Thyroid gland (tissue), 4 donors: ENCODE measurements at regions not wholly inside any gene's neighbourhood (a gene's known extent, or its start where the extent isn't known, plus 50 kb on each side); places are given as distances from the start of the nearest gene placed in this dataset.

Source experiments
- DNase-seq, 2 donors: peaks; one replicate each; pipeline ENCODE4 v3.0.0-alpha.2; 2019
- H3K27ac ChIP-seq, 3 donors: fragments of 200-600 bp; sonication (generic); 1 replicate in 2 of 3; 2 replicates in 1 of 3; pipeline ENCODE4 v1.5.1; 2016 to 2019; ENCODE audit warnings: mild to moderate bottlenecking in 1 of 3, moderate library complexity in 1 of 3
- H3K27me3 ChIP-seq: fragments of 200-600 bp; sonication (generic); one replicate; pipeline ENCODE4 v1.5.1; 2019
- H3K36me3 ChIP-seq, 2 donors: fragments of 200-600 bp; sonication (generic); one replicate each; pipeline ENCODE4 v1.5.1; 2016 to 2019
- H3K4me1 ChIP-seq, 2 donors: fragments of 200-600 bp; sonication (generic); one replicate each; pipeline ENCODE4 v1.5.1; 2017 to 2019
- H3K4me3 ChIP-seq, 3 donors: fragments of 200-600 bp; sonication (generic); replicated peaks in 1 of 3; 1 replicate in 2 of 3; 2 replicates in 1 of 3; pipeline ENCODE4 v1.5.1; 2016; ENCODE audit warnings: mild to moderate bottlenecking in 1 of 3
- H3K9me3 ChIP-seq: fragments of 200-600 bp; sonication (generic); one replicate; pipeline ENCODE4 v1.5.1; 2017
- CTCF ChIP-seq, 6 experiments: fragments of 200-600 bp in 3 of 6; fragments of 450-650 bp in 3 of 6; sonication (generic) in 3 of 6; IDR thresholded peaks; one replicate each; pipeline ENCODE4 v1.5.1; 2016 to 2019; ENCODE audit warnings: antibody characterized with exemption in 6 of 6, mild to moderate bottlenecking in 2 of 6, inconsistent platforms in 1 of 6, moderate library complexity in 1 of 6
- POLR2A ChIP-seq, 2 donors: fragments of 450-650 bp; IDR thresholded peaks; one replicate each; pipeline ENCODE4 v1.6.1; 2017; ENCODE audit warnings: antibody characterized with exemption in 2 of 2, mild to moderate bottlenecking in 2 of 2, moderate library complexity in 1 of 2
- WGBS, 2 donors: methylation state at CpG; one replicate each; pipeline ENCODE4 v1.1.5; 2017; 5-methylcytosine and 5-hydroxymethylcytosine counted together
- intact Hi-C: fragments of 100-400 bp; cut with DNase I; formaldehyde crosslinking; loops from one replicate; pipeline ENCODE4 v1.15.1; 2023

GRCh38 chr2:42984081-42984480 lies 191.7 kb upstream of the HAAO start:
- no peaks in the 10 kb centered on the region for H3K36me3 ChIP-seq
- H3K27me3 ChIP-seq, result no peaks in the 10 kb centered on the region
- TF ChIP-seq POLR2A (IDR thresholded peaks at IDR 0.05), result no peak
- no peak for TF ChIP-seq CTCF (IDR thresholded peaks at IDR 0.05)
- no peaks in the 10 kb centered on the region for H3K4me1 ChIP-seq
- H3K4me3 ChIP-seq, result no peak overlapping the region
- whole genome bisulfite sequencing, 2 donors, result 71% methylated on average over 6 of the region's 6 CpGs
- no peak overlapping the region for H3K27ac ChIP-seq
- intact Hi-C loops, result no loop called here
- DNase-seq, result no peak
- no peaks in the 10 kb centered on the region for H3K9me3 ChIP-seq

GRCh38 chr2:42980764-42981416 lies 188.5 kb upstream of the HAAO start:
- TF ChIP-seq CTCF (IDR thresholded peaks at IDR 0.05), result no peak
- no peak for TF ChIP-seq POLR2A (IDR thresholded peaks at IDR 0.05)
- intact Hi-C loops, result no loop called here
- WGBS, 2 donors, result 88% methylated on average over 9 of the region's 9 CpGs

GRCh38 chr2:42979870-42980763 lies 187.7 kb upstream of the HAAO start:
- intact Hi-C loops, result loop anchor here (5.0 to 10.0 kb wide), 3 partner anchors 155 to 505 kb away; no protein-coding TSS in a partner anchor
- Histone ChIP-seq H3K36me3 (no peaks in the 10 kb centered on the region), H3K4me1 (peaks cover 5% of the 10 kb centered on the region in 2 donors), H3K27me3 (no peaks in the 10 kb centered on the region), H3K9me3 (no peaks in the 10 kb centered on the region), H3K4me3 (no peak overlapping the region), H3K27ac (no peak overlapping the region)
- 90 to 96% methylated on average over 16 of the region's 16 CpGs for WGBS, 2 donors
- TF ChIP-seq POLR2A (IDR thresholded peaks at IDR 0.05), result no peak
- TF ChIP-seq CTCF (IDR thresholded peaks at IDR 0.05), result no peak
- no peak for DNase-seq

More at GRCh38 chr2:42980764-42981416, 188.5 kb upstream of the HAAO start:
- no peak for DNase-seq
- Histone ChIP-seq H3K36me3 (no peaks in the 10 kb centered on the region), H3K4me1 (no peaks in the 10 kb centered on the region), H3K27ac (no peak overlapping the region), H3K9me3 (no peaks in the 10 kb centered on the region), H3K27me3 (no peaks in the 10 kb centered on the region), H3K4me3 (no peak overlapping the region)

DNA sequence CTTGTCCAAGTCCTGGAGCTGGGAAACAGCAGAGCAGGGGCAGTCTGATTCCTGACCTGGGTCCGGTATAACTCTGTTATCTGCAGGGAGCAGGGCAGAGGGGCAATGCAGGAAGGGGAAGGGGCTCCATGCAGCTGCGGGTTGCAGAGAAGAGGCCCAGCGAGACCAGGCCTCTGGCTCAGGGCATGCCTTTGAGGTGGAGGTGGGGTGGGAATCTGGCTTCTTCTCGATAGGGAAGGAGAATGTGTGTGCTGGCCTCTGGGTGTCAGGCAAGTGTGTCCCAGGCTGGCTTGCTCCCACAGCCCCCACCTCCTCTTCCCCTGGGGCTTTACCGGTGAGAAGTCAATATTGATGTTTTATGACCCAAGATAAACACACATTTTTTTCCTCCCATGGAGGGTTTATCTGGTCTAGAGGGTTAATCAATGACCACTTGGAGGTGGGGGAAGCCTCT lies 187.1 kb upstream of the HAAO start:
- H3K27ac ChIP-seq, result no peak overlapping the region
- H3K4me3 ChIP-seq, result no peak overlapping the region
- TF ChIP-seq CTCF (IDR thresholded peaks at IDR 0.05), result no peak
- no peak for TF ChIP-seq POLR2A (IDR thresholded peaks at IDR 0.05)
- no peak for DNase-seq
- peaks cover 11 to 12% of the 10 kb centered on the region in 2 donors for H3K4me1 ChIP-seq
- no peaks in the 10 kb centered on the region for H3K9me3 ChIP-seq
- no peaks in the 10 kb centered on the region for H3K27me3 ChIP-seq
- intact Hi-C loops, result loop anchor here (5.0 to 10.0 kb wide), 3 partner anchors 155 to 505 kb away; no protein-coding TSS in a partner anchor
- H3K36me3 ChIP-seq, result no peaks in the 10 kb centered on the region
- WGBS, 2 donors, result 77 to 79% methylated on average over 5 of the region's 5 CpGs
